PC-9 (cell line): ENCODE measurements at regions not wholly inside any gene's neighbourhood (a gene's known extent, or its start where the extent isn't known, plus 50 kb on each side); places are given as distances from the start of the nearest gene placed in this dataset.

ENCODE experiments used
- BruUV-seq: library from RNA; stranded (reverse); fragments of 400-500 nt; replicated peaks from 2 replicates; lab custom pipeline; 2021; lab: Mats Ljungman, UMichigan
- CTCF ChIA-PET: fragments of 300-600 bp; sonication (Branson Sonifier 250); formaldehyde crosslinking; loops from one replicate; lab custom pipeline; 2022; ENCODE audit warnings: antibody characterized with exemption; lab: Charles Lee
- POLR2A ChIA-PET: fragments of 300-600 bp; sonication (Branson Sonifier 250); formaldehyde crosslinking; loops from one replicate; lab custom pipeline; 2022; ENCODE audit warnings: antibody characterized with exemption; ENCODE audit not compliant: unreplicated experiment; lab: Charles Lee
- DNase-seq, 2 experiments: peaks; one replicate each; pipeline versions ENCODE4 v3.0.0 to v3.0.0-alpha.2; 2015 to 2022; ENCODE audit warnings: mixed read lengths in 1 of 2
- H2AFZ ChIP-seq: fragments of 200-600 bp; sonication (generic); 2 replicates; pipeline ENCODE4 v1.8.1; 2017; ENCODE audit warnings: antibody characterized with exemption
- H3F3A ChIP-seq: fragments of 200-600 bp; sonication (generic); 2 replicates; pipeline ENCODE4 v1.8.1; 2017; ENCODE audit warnings: antibody characterized with exemption, mild to moderate bottlenecking, low read depth; ENCODE audit not compliant: insufficient read depth
- H3K27ac ChIP-seq: fragments of 200-600 bp; sonication (generic); 2 replicates; pipeline ENCODE4 v1.6.1; 2016; ENCODE audit warnings: mixed run types
- H3K27me3 ChIP-seq: fragments of 200-600 bp; sonication (generic); 2 replicates; pipeline ENCODE4 v1.6.1; 2016; ENCODE audit warnings: low read depth, mixed run types; ENCODE audit not compliant: insufficient read depth
- H3K36me3 ChIP-seq: fragments of 200-600 bp; sonication (generic); 2 replicates; pipeline ENCODE4 v1.6.1; 2016; ENCODE audit warnings: low read depth, mixed run types
- H3K4me1 ChIP-seq: fragments of 200-600 bp; sonication (generic); replicated peaks from 2 replicates; pipeline ENCODE4 v1.6.1; 2016; ENCODE audit warnings: mixed run types; ENCODE audit not compliant: insufficient read depth
- H3K4me2 ChIP-seq: fragments of 200-600 bp; sonication (generic); 2 replicates; pipeline ENCODE4 v1.6.1; 2017; ENCODE audit warnings: mixed run types
- H3K4me3 ChIP-seq: fragments of 200-600 bp; sonication (generic); 2 replicates; pipeline ENCODE4 v1.6.1; 2016; ENCODE audit warnings: mixed run types
- H3K79me2 ChIP-seq: fragments of 200-600 bp; sonication (generic); 2 replicates; pipeline ENCODE4 v1.6.1; 2017; ENCODE audit warnings: low read depth, mixed run types
- H3K9me2 ChIP-seq: fragments of 200-600 bp; sonication (generic); 2 replicates; pipeline ENCODE4 v1.8.1; 2017; ENCODE audit warnings: mild to moderate bottlenecking; ENCODE audit not compliant: insufficient read depth
- H3K9me3 ChIP-seq: fragments of 200-600 bp; sonication (generic); 2 replicates; pipeline ENCODE4 v1.8.1; 2016; ENCODE audit warnings: low read depth; ENCODE audit not compliant: insufficient read depth
- H4K20me1 ChIP-seq: fragments of 200-600 bp; sonication (generic); 2 replicates; pipeline ENCODE4 v1.8.1; 2017; ENCODE audit not compliant: insufficient read depth
- CTCF ChIP-seq: fragments of 200-600 bp; sonication (generic); conservative IDR thresholded peaks from 2 replicates; pipeline ENCODE4 v1.6.1; 2017; ENCODE audit warnings: mixed run types, antibody characterized with exemption, mild to moderate bottlenecking, moderate library complexity
- EZH2 ChIP-seq: fragments of 200-600 bp; sonication (generic); IDR thresholded peaks from 2 replicates; pipeline ENCODE4 v1.8.0; 2017; ENCODE audit warnings: antibody characterized with exemption, low read depth
- intact Hi-C: fragments of 100-400 bp; cut with micrococcal nuclease; formaldehyde crosslinking; loops from one replicate; pipeline ENCODE4 v1.10.0; 2022; ENCODE audit not compliant: unreplicated experiment

GRCh38 chr18:29879763-29880162, 1162.8 kb downstream of the DSC3 start:
- intact Hi-C loops: no loop called here
- Histone ChIP-seq H3K27me3 (no peaks in the 10 kb centered on the region), H3K36me3 (no peaks in the 10 kb centered on the region), H3K4me3 (no peak overlapping the region), H3K9me3 (no peaks in the 10 kb centered on the region), H3K79me2 (no peaks in the 10 kb centered on the region), H2AFZ (no peak overlapping the region), H3K4me2 (no peak overlapping the region), H3F3A (no peaks in the 10 kb centered on the region), H3K27ac (no peak overlapping the region), H4K20me1 (no peaks in the 10 kb centered on the region), H3K4me1 (no peaks in the 10 kb centered on the region), H3K9me2 (no peaks in the 10 kb centered on the region)
- no peak for DNase-seq
- ChIA-PET CTCF (no interaction called here), POLR2A (no interaction called here)
- no TSS peak for BruUV-seq
- TF ChIP-seq EZH2 (no peak), CTCF (no peak)

GRCh38 chr18:29874519-29875098, 1167.9 kb downstream of the DSC3 start:
- POLR2A ChIA-PET: interaction anchor here (0.7 kb wide), 1 partner anchor 683 kb away, joined by 7 read pairs; no protein-coding TSS in a partner anchor
- Histone ChIP-seq H3K27me3 (no peaks in the 10 kb centered on the region), H3K4me2 (no peak overlapping the region), H3K9me3 (no peaks in the 10 kb centered on the region), H4K20me1 (no peaks in the 10 kb centered on the region), H2AFZ (no peak overlapping the region), H3K4me3 (no peak overlapping the region), H3K9me2 (no peaks in the 10 kb centered on the region; the same call in 1 of the 2 replicates), H3F3A (no peaks in the 10 kb centered on the region), H3K36me3 (no peaks in the 10 kb centered on the region), H3K4me1 (no peaks in the 10 kb centered on the region), H3K79me2 (no peaks in the 10 kb centered on the region), H3K27ac (no peak overlapping the region)
- peak in 1 of 2 experiments; percentile 2 for DNase-seq
- no TSS peak for BruUV-seq
- TF ChIP-seq EZH2 (no peak), CTCF (peak; percentile 64)
- intact Hi-C loops: no loop called here
- CTCF ChIA-PET: interaction anchor here (0.5 to 1.5 kb wide), 4 partner anchors 407 to 1365 kb away, joined by 3 to 5 read pairs (median 5); no protein-coding TSS in a partner anchor

GRCh38 chr18:29873211-29873610, 1169.3 kb downstream of the DSC3 start:
- H3K79me2 ChIP-seq: no peaks in the 10 kb centered on the region
- POLR2A ChIA-PET: no interaction called here
- H3K4me2 ChIP-seq: no peak overlapping the region
- H3K27ac ChIP-seq: no peak overlapping the region
- no peaks in the 10 kb centered on the region for H3K4me1 ChIP-seq
- TF ChIP-seq EZH2: no peak
- TF ChIP-seq CTCF: no peak
- intact Hi-C loops: no loop called here
- no peaks in the 10 kb centered on the region for H3K9me3 ChIP-seq
- no TSS peak for BruUV-seq
- H3K9me2 ChIP-seq: no peaks in the 10 kb centered on the region; the same call in 1 of the 2 replicates
- H4K20me1 ChIP-seq: no peaks in the 10 kb centered on the region
- CTCF ChIA-PET: no interaction called here
- no peak for DNase-seq
- no peaks in the 10 kb centered on the region for H3F3A ChIP-seq
- H2AFZ ChIP-seq: no peak overlapping the region
- no peak overlapping the region for H3K4me3 ChIP-seq
- H3K36me3 ChIP-seq: no peaks in the 10 kb centered on the region
- no peaks in the 10 kb centered on the region for H3K27me3 ChIP-seq
